ENCODE measurements at regions not wholly inside any gene's neighbourhood (a gene's known extent, or its start where the extent isn't known, plus 50 kb on each side); places are given as distances from the start of the nearest gene placed in this dataset.

DNA sequence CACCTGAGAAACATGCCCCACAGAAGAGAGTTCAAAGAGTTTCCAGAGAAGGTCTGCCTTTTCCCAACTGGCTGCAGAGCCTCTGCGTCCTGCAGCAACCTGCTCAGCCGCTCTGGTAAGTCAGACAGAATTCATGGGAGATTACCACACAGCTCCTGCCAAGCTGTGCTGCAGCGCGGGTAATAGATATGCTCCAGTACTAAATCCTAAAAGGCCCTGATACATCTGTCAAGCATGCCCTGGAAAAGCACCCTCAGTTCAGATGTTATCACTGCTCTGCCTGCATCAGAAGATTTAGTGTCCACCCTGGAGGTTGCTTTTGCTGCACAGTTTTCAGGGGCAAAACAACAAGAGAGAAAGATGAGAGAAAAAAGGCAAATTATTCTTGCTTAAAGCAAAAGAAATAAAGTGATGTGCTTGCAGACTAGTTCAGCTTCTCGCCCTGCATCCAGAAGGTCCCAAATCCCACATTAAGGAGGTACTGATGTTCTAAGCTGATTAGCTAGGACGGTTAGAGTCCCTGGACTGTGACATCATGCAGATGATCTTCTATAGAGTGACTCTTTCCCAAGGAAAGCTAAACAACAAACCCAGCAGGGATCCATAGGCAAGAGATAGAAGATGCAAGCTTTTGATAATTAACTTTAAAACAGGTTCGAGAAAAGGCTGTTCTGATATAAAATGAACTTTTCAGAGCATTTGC is 488.6 kb downstream of the BCL11A start:
- CTCF ChIA-PET: interaction anchor here (0.7 kb wide), 1 partner anchor 87 kb away, joined by 3 read pairs; no protein-coding TSS in a partner anchor
- H3K36me3 ChIP-seq (replicated peaks in 1 of 2; ENCODE audit: control extremely low read depth in 1 of 2, control insufficient read depth in 1 of 2, extremely low read depth in 1 of 2, insufficient read depth in 2 of 2, low read length in 1 of 2): no peaks in the 10 kb centered on the region
- no peak overlapping the region for H3K27ac Mint-ChIP-seq

DNA sequence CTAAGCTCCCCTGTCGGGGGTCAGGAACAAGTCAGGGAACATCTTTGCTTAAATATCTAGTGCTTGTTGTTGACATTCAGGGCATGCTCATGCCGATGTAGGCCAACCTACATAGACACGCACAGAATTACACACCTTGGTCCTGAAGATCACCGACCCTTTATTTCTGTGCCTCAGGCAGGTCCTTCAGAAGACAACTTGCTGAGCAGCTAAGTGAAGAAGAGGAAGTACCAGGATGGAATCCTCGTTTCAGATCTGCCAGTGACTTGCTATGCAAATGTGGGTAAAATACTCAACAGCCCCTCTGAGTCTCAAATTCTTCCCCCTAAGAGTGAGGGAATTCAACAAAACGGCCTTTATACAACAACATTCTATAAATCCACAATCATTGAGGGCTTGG is 494.7 kb downstream of the BCL11A start:
- Histone ChIP-seq H3K27me3 (replicated peaks in 1 of 4; ENCODE audit: control extremely low read depth in 1 of 4, control insufficient read depth in 3 of 4, insufficient read depth in 4 of 4, low read length in 3 of 4) (no peaks in the 10 kb centered on the region), H2AFZ (ENCODE audit: insufficient read depth, low read depth, low read length, poor library complexity, severe bottlenecking) (no peak overlapping the region), H3K9ac (ENCODE audit: low read length) (no peak overlapping the region), H3K4me1 (ENCODE audit: control insufficient read depth in 2 of 2, insufficient read depth in 2 of 2, low read length in 2 of 2) (peaks cover 16% of the 10 kb centered on the region in 2 donors), H3K36me3 (replicated peaks in 1 of 2; ENCODE audit: control extremely low read depth in 1 of 2, control insufficient read depth in 1 of 2, extremely low read depth in 1 of 2, insufficient read depth in 2 of 2, low read length in 1 of 2) (no peaks in the 10 kb centered on the region), H3K4me2 (replicated peaks; ENCODE audit: low read depth, low read length, poor library complexity, severe bottlenecking) (peak overlapping the region; percentile 33), H3K27ac (ENCODE audit: low read length in 2 of 2) (no peak overlapping the region), H3K9me3 (ENCODE audit: control extremely low read depth in 1 of 3, control insufficient read depth in 2 of 3, insufficient read depth in 1 of 3, low read length in 2 of 3) (no peaks in the 10 kb centered on the region), H3K79me2 (ENCODE audit: control insufficient read depth, insufficient read depth, low read length) (no peaks in the 10 kb centered on the region), H3K4me3 (ENCODE audit: control extremely low read depth in 1 of 5, extremely low read depth in 1 of 5, insufficient read depth in 1 of 5, low read depth in 2 of 5, low read length in 4 of 5) (no peak overlapping the region), H4K20me1 (ENCODE audit: control insufficient read depth, insufficient read depth, low read length, poor library complexity, severe bottlenecking) (no peaks in the 10 kb centered on the region)
- peak overlapping the region; percentile 30 for H3K4me3 Mint-ChIP-seq
- 100% methylated on average over 1 of the region's 6 CpGs for WGBS (ENCODE audit: insufficient coverage)
- H3K27ac Mint-ChIP-seq: peak overlapping the region; percentile 4
- intact Hi-C loops (cut with micrococcal nuclease): no loop called here
- DNase-seq (peak; percentile 64), ATAC-seq (ENCODE audit: low read depth) (peak; percentile 63)
- H3K4me1 Mint-ChIP-seq: peaks cover 28% of the 10 kb centered on the region
- H3K27me3 Mint-ChIP-seq: no peaks in the 10 kb centered on the region
- POLR2A ChIA-PET: interaction anchor here (0.6 kb wide), 1 partner anchor 54 kb away, joined by 4 read pairs; no protein-coding TSS in a partner anchor
- CTCF ChIA-PET: interaction anchor here (0.7 kb wide), 1 partner anchor 12 kb away, joined by 7 read pairs; no protein-coding TSS in a partner anchor
- TF ChIP-seq EZH2 (IDR thresholded peaks at IDR 0.05; ENCODE audit: borderline replicate concordance, insufficient read depth, low read depth, low read length, poor library complexity, severe bottlenecking): no peak
- TF ChIP-seq, protein P1, sequence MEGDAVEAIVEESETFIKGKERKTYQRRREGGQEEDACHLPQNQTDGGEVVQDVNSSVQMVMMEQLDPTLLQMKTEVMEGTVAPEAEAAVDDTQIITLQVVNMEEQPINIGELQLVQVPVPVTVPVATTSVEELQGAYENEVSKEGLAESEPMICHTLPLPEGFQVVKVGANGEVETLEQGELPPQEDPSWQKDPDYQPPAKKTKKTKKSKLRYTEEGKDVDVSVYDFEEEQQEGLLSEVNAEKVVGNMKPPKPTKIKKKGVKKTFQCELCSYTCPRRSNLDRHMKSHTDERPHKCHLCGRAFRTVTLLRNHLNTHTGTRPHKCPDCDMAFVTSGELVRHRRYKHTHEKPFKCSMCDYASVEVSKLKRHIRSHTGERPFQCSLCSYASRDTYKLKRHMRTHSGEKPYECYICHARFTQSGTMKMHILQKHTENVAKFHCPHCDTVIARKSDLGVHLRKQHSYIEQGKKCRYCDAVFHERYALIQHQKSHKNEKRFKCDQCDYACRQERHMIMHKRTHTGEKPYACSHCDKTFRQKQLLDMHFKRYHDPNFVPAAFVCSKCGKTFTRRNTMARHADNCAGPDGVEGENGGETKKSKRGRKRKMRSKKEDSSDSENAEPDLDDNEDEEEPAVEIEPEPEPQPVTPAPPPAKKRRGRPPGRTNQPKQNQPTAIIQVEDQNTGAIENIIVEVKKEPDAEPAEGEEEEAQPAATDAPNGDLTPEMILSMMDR (IDR thresholded peaks at IDR 0.05): no peak
- H3K9me3 Mint-ChIP-seq (ENCODE audit: insufficient read depth): no peaks in the 10 kb centered on the region

More for the DNA sequence above, 488.6 kb downstream of the BCL11A start:
- Mint-ChIP-seq H3K9me3 (ENCODE audit: insufficient read depth) (no peaks in the 10 kb centered on the region), H3K4me3 (no peak overlapping the region), H3K4me1 (peaks cover under 1% of the 10 kb centered on the region), H3K27me3 (no peaks in the 10 kb centered on the region)
- WGBS (ENCODE audit: insufficient coverage): 99% methylated on average over 5 of the region's 7 CpGs
- no peak overlapping the region for H3K4me2 ChIP-seq (replicated peaks; ENCODE audit: low read depth, low read length, poor library complexity, severe bottlenecking)
- H3K27me3 ChIP-seq (replicated peaks in 1 of 4; ENCODE audit: control extremely low read depth in 1 of 4, control insufficient read depth in 3 of 4, insufficient read depth in 4 of 4, low read length in 3 of 4): peaks cover 0 to 4% (median 0%) of the 10 kb centered on the region in 4 experiments
- intact Hi-C loops (cut with micrococcal nuclease): no loop called here
- POLR2A ChIA-PET: interaction anchor here (0.6 kb wide), 1 partner anchor 230 kb away, joined by 4 read pairs; no protein-coding TSS in a partner anchor
- H3K4me3 ChIP-seq (ENCODE audit: control extremely low read depth in 1 of 5, extremely low read depth in 1 of 5, insufficient read depth in 1 of 5, low read depth in 2 of 5, low read length in 4 of 5): no peak overlapping the region
- no peak overlapping the region for H3K9ac ChIP-seq (ENCODE audit: low read length)
- TF ChIP-seq, protein P1 (IDR thresholded peaks at IDR 0.05): no peak
- no peak for TF ChIP-seq EZH2 (IDR thresholded peaks at IDR 0.05; ENCODE audit: borderline replicate concordance, insufficient read depth, low read depth, low read length, poor library complexity, severe bottlenecking)
- no peaks in the 10 kb centered on the region for H3K9me3 ChIP-seq (ENCODE audit: control extremely low read depth in 1 of 3, control insufficient read depth in 2 of 3, insufficient read depth in 1 of 3, low read length in 2 of 3)
- no peaks in the 10 kb centered on the region for H4K20me1 ChIP-seq (ENCODE audit: control insufficient read depth, insufficient read depth, low read length, poor library complexity, severe bottlenecking)
- H3K79me2 ChIP-seq (ENCODE audit: control insufficient read depth, insufficient read depth, low read length): no peaks in the 10 kb centered on the region
- H3K4me1 ChIP-seq (ENCODE audit: control insufficient read depth in 2 of 2, insufficient read depth in 2 of 2, low read length in 2 of 2): no peaks in the 10 kb centered on the region
- no peak overlapping the region for H3K27ac ChIP-seq (ENCODE audit: low read length in 2 of 2)
- ATAC-seq (ENCODE audit: low read depth) (no peak), DNase-seq (no peak)
- no peak overlapping the region for H2AFZ ChIP-seq (ENCODE audit: insufficient read depth, low read depth, low read length, poor library complexity, severe bottlenecking)
